Stimulated activated naive CD8-positive, alpha-beta T cell treated with anti-CD3 and anti-CD28 coated beads, Interleukin-15, Interleukin-2, amounts not matched to agents 100 U/mL and 50 U/mL, for 24 hours (primary cell): ENCODE measurements at regions not wholly inside any gene's neighbourhood (a gene's known extent, or its start where the extent isn't known, plus 50 kb on each side); places are given as distances from the start of the nearest gene placed in this dataset.

Source experiments
- ATAC-seq: fragments of 150-1000 bp; cut with Tn5 transposase; one replicate; pipeline ENCODE4 v1.10.0; 2021
- DNase-seq: peaks from one replicate; pipeline ENCODE4 v3.0.0; 2021

GRCh38 chr19:31664997-31665396 lies 315.8 kb upstream of the TSHZ3 start:
- no peak for ATAC-seq

GRCh38 chr19:31666126-31666525 lies 316.9 kb upstream of the TSHZ3 start:
- ATAC-seq (no peak), DNase-seq (no peak)

More at GRCh38 chr19:31664997-31665396, 315.8 kb upstream of the TSHZ3 start:
- DNase-seq: no peak

GRCh38 chr19:31667106-31667505 lies 317.9 kb upstream of the TSHZ3 start:
- ATAC-seq: no peak
- DNase-seq: no peak

GRCh38 chr19:31668921-31669320 lies 319.7 kb upstream of the TSHZ3 start:
- ATAC-seq (no peak), DNase-seq (no peak)

GRCh38 chr19:31670931-31671330 lies 321.7 kb upstream of the TSHZ3 start:
- ATAC-seq: no peak

GRCh38 chr19:31671411-31672035 lies 322.3 kb upstream of the TSHZ3 start:
- ATAC-seq (no peak), DNase-seq (no peak)

More at GRCh38 chr19:31670931-31671330, 321.7 kb upstream of the TSHZ3 start:
- no peak for DNase-seq

- ATAC-seq: no peak
- no peak for DNase-seq
Observed at GRCh38 chr19:31674503-31675192, 325.4 kb upstream of the TSHZ3 start.

GRCh38 chr19:31675193-31675913 lies 326.1 kb upstream of the TSHZ3 start:
- DNase-seq: no peak
- ATAC-seq: no peak

- ATAC-seq: no peak
- no peak for DNase-seq
Observed at GRCh38 chr19:31676271-31677004, 327.2 kb upstream of the TSHZ3 start.

GRCh38 chr19:31678421-31678820 lies 329.2 kb upstream of the TSHZ3 start:
- no peak for ATAC-seq

GRCh38 chr19:31681121-31681520 lies 331.9 kb upstream of the TSHZ3 start:
- ATAC-seq: no peak
- no peak for DNase-seq

More at GRCh38 chr19:31678421-31678820, 329.2 kb upstream of the TSHZ3 start:
- no peak for DNase-seq

- ATAC-seq (no peak), DNase-seq (no peak)
Observed at GRCh38 chr19:31693131-31693932, 344.1 kb upstream of the TSHZ3 start.

GRCh38 chr19:31693933-31694269 lies 344.7 kb upstream of the TSHZ3 start:
- DNase-seq (no peak), ATAC-seq (no peak)

- ATAC-seq (no peak), DNase-seq (no peak)
Observed at GRCh38 chr19:31694761-31695160, 345.5 kb upstream of the TSHZ3 start.

GRCh38 chr19:31699421-31699820 lies 350.2 kb upstream of the TSHZ3 start:
- ATAC-seq (no peak), DNase-seq (no peak)

- DNase-seq (no peak), ATAC-seq (no peak)
Observed at GRCh38 chr19:31701146-31701545, 351.9 kb upstream of the TSHZ3 start.

- ATAC-seq: no peak
- no peak for DNase-seq
Observed at GRCh38 chr19:31705656-31706055, 356.4 kb upstream of the TSHZ3 start.

- no peak for ATAC-seq
- no peak for DNase-seq
Observed at GRCh38 chr19:31706131-31706530, 356.9 kb upstream of the TSHZ3 start.

GRCh38 chr19:31706691-31707620 lies 357.7 kb upstream of the TSHZ3 start:
- no peak for DNase-seq
- no peak for ATAC-seq

- ATAC-seq (no peak), DNase-seq (no peak)
Observed at GRCh38 chr19:31708520-31708919, 359.3 kb upstream of the TSHZ3 start.

- ATAC-seq (no peak), DNase-seq (no peak)
Observed at GRCh38 chr19:31709476-31709875, 360.2 kb upstream of the TSHZ3 start.
